Karpas-422 (cell line): ENCODE measurements at regions not wholly inside any gene's neighbourhood (a gene's known extent, or its start where the extent isn't known, plus 50 kb on each side); places are given as distances from the start of the nearest gene placed in this dataset. TPM values are rescaled to one million over a fixed set of nuclear protein-coding genes. Genes with fewer than 3 reads are reported as not detected.

Experiments
- DNase-seq: peaks from one replicate; pipeline ENCODE4 v3.0.0-alpha.2; 2015
- H2AFZ ChIP-seq: fragments of 200-600 bp; sonication (generic); 2 replicates; pipeline ENCODE4 v1.6.1; 2014; ENCODE audit warnings: antibody characterized with exemption, low read length, mixed read lengths
- H3K27ac ChIP-seq: fragments of 200-600 bp; sonication (generic); 2 replicates; pipeline ENCODE4 v1.5.1; 2014; ENCODE audit warnings: mild to moderate bottlenecking, low read length, moderate library complexity
- H3K27me3 ChIP-seq: fragments of 200-600 bp; sonication (generic); 2 replicates; pipeline ENCODE4 v1.6.1; 2014; ENCODE audit warnings: low read length, mixed read lengths
- H3K36me3 ChIP-seq: fragments of 200-600 bp; sonication (generic); 2 replicates; pipeline ENCODE4 v1.6.1; 2014; ENCODE audit warnings: low read length, mixed read lengths; ENCODE audit not compliant: insufficient read depth
- H3K4me1 ChIP-seq: fragments of 200-600 bp; sonication (generic); 2 replicates; pipeline ENCODE4 v1.6.1; 2014; ENCODE audit warnings: mild to moderate bottlenecking, low read length, mixed read lengths
- H3K4me2 ChIP-seq: fragments of 200-600 bp; sonication (generic); 2 replicates; pipeline ENCODE4 v1.6.1; 2014; ENCODE audit warnings: low read length, low read depth, mild to moderate bottlenecking; ENCODE audit not compliant: poor library complexity, severe bottlenecking
- H3K4me3 ChIP-seq: fragments of 200-600 bp; sonication (generic); 2 replicates; pipeline ENCODE4 v1.5.1; 2014; ENCODE audit warnings: mild to moderate bottlenecking, antibody characterized with exemption, low read length, mixed read lengths
- H3K79me2 ChIP-seq: fragments of 200-600 bp; sonication (generic); 2 replicates; pipeline ENCODE4 v1.6.1; 2014; ENCODE audit warnings: mild to moderate bottlenecking, low read length, mixed read lengths
- H3K9ac ChIP-seq: fragments of 200-600 bp; sonication (generic); 2 replicates; pipeline ENCODE4 v1.6.0; 2014; ENCODE audit warnings: low read length
- H3K9me2 ChIP-seq: fragments of 200-600 bp; sonication (generic), shearing (Covaris generic); replicated peaks from 2 replicates; pipeline ENCODE4 v1.6.0; 2014; ENCODE audit warnings: mild to moderate bottlenecking, low read length, moderate library complexity; ENCODE audit not compliant: insufficient read depth
- H3K9me3 ChIP-seq: fragments of 300-700, 200-600 bp; sonication (generic); 2 replicates; pipeline ENCODE4 v1.6.1; 2014; ENCODE audit warnings: low read length, mixed read lengths
- H4K20me1 ChIP-seq: fragments of 200-600 bp; sonication (generic); 2 replicates; pipeline ENCODE4 v1.6.1; 2014; ENCODE audit warnings: mild to moderate bottlenecking, antibody characterized with exemption, low read length, low read depth; ENCODE audit not compliant: insufficient read depth
- small RNA-seq: library from RNA; depleted of rRNA; stranded (forward); fragments of <200 nt; gene quantifications from one replicate; pipeline ENCODE3, GENCODE V24; 2014

DNA sequence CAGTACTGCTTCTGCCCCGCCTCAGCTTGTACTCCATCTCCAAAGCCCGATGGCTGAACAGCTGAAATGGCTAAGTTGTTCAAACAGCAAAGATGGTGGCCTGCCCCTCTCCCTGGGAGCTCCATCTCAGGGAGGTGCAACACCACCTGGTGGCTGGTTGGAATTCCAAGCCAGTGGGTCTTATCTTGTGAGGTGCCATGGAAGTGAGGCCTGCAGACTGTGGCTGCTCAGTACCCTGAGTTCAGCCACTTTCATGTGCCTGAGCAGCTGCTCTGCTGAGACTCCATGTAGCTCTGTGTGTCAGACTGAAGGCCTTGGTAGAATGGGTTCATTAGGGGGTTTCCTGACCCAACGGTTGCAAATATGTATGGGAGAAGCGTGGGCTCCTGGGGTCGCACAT lies 67.3 kb upstream of the SPRY2 start:
- Histone ChIP-seq H3K27me3 (no peaks in the 10 kb centered on the region), H4K20me1 (no peaks in the 10 kb centered on the region), H3K4me3 (no peak overlapping the region), H2AFZ (no peak overlapping the region), H3K4me2 (no peak overlapping the region), H3K9me2 (no peaks in the 10 kb centered on the region), H3K9ac (no peak overlapping the region), H3K36me3 (no peaks in the 10 kb centered on the region), H3K79me2 (no peaks in the 10 kb centered on the region), H3K4me1 (no peaks in the 10 kb centered on the region), H3K9me3 (peaks cover 11% of the 10 kb centered on the region; the same call in 1 of the 2 replicates), H3K27ac (no peak overlapping the region)
- DNase-seq: no peak

GRCh38 chr13:80400865-80401426 lies 60.0 kb upstream of the SPRY2 start:
- Histone ChIP-seq H3K27ac (no peak overlapping the region), H3K36me3 (no peaks in the 10 kb centered on the region), H2AFZ (no peak overlapping the region), H3K4me2 (no peak overlapping the region), H3K79me2 (no peaks in the 10 kb centered on the region), H3K4me1 (no peaks in the 10 kb centered on the region), H4K20me1 (no peaks in the 10 kb centered on the region), H3K9me2 (no peaks in the 10 kb centered on the region), H3K9me3 (peaks cover 5% of the 10 kb centered on the region; the same call in 1 of the 2 replicates), H3K4me3 (no peak overlapping the region), H3K27me3 (no peaks in the 10 kb centered on the region), H3K9ac (no peak overlapping the region)
- DNase-seq: no peak

- no peaks in the 10 kb centered on the region for H3K4me1 ChIP-seq
- no peaks in the 10 kb centered on the region for H3K27me3 ChIP-seq
- H3K36me3 ChIP-seq: no peaks in the 10 kb centered on the region
- H2AFZ ChIP-seq: no peak overlapping the region
- no peak overlapping the region for H3K4me2 ChIP-seq
- no peak overlapping the region for H3K4me3 ChIP-seq
- no peak for DNase-seq
- peaks cover 5% of the 10 kb centered on the region; the same call in 1 of the 2 replicates for H3K9me3 ChIP-seq
- H3K79me2 ChIP-seq: no peaks in the 10 kb centered on the region
- no peaks in the 10 kb centered on the region for H4K20me1 ChIP-seq
- H3K9me2 ChIP-seq: no peaks in the 10 kb centered on the region
- H3K9ac ChIP-seq: no peak overlapping the region
- H3K27ac ChIP-seq: no peak overlapping the region
These were observed 59.4 kb upstream of the SPRY2 start for GRCh38 chr13:80400164-80400864.

DNA sequence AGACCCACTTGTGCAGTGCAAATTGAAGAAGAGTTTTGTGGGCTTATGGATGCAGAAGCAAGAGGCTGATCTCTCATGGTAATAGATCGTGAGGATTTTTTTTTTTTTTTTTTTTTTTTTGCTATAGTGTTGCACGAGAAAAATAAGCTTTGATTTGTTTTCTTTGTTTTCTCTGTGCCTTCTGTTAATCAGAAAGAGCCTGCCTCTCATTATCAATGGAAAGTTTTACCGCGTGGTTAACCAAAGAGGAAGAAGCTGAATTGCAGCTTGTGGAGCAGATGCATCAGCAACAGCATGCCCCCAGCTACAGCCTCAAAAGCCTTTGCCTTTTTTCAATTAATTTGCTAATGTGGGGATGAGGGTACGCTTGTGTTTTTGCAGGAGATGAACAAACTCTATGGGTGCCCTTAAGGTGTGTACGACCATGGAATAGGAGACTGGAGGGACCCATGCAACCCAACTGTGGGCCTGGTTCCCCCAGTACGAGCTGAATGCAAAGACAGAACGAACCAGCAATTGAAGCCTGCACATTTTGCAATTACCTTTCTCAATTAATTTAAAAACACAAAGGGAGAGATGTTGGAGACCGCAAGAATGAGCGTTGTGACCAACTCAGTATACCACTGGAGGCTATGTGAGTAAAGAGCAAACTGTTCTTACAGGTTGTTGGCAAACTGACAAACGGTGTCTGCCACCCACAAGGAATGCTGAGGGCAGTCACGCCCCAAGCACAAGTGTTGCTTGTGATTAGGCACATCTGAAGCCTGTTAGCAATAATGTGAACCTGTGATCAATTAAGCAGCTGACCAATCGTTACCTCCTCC lies 58.6 kb upstream of the SPRY2 start:
- Histone ChIP-seq H3K4me2 (no peak overlapping the region), H3K4me3 (no peak overlapping the region), H3K9ac (no peak overlapping the region)

More for the DNA sequence above, 58.6 kb upstream of the SPRY2 start:
- no peaks in the 10 kb centered on the region for H3K9me2 ChIP-seq
- H4K20me1 ChIP-seq: no peaks in the 10 kb centered on the region
- H3K79me2 ChIP-seq: no peaks in the 10 kb centered on the region
- no peaks in the 10 kb centered on the region for H3K27me3 ChIP-seq
- H2AFZ ChIP-seq: no peak overlapping the region
- no peaks in the 10 kb centered on the region for H3K4me1 ChIP-seq
- no peak overlapping the region for H3K27ac ChIP-seq
- H3K9me3 ChIP-seq: peaks cover 2% of the 10 kb centered on the region; the same call in 1 of the 2 replicates
- no peak for DNase-seq
- H3K36me3 ChIP-seq: no peaks in the 10 kb centered on the region

Small RNAs in the stretch of these regions (small RNA-seq; reads per million reads assigned to genes)
- gene HIGD1AP2: not detected
- gene RNU6-67P: not detected
- gene RNU6-77P: not detected
